ENCODE measurements at regions not wholly inside any gene's neighbourhood (a gene's known extent, or its start where the extent isn't known, plus 50 kb on each side); places are given as distances from the start of the nearest gene placed in this dataset.

- no peak for DNase-seq
These were observed 69.5 kb upstream of the GNAZ start for GRCh38 chr22:23000657-23001347.

GRCh38 chr22:23001463-23001862 lies 68.9 kb upstream of the GNAZ start:
- no peak for DNase-seq

- DNase-seq, result no peak
These were observed 67.6 kb upstream of the GNAZ start for GRCh38 chr22:23002612-23003180.

GRCh38 chr22:23007823-23008222 lies 62.5 kb upstream of the GNAZ start:
- no peak for DNase-seq

- no peak for DNase-seq
These were observed 61.4 kb upstream of the GNAZ start for GRCh38 chr22:23008896-23009295.

Data from activated T-cell treated with anti-CD3 and anti-CD28 coated beads for 4 hours (primary cell).